ENCODE measurements at regions not wholly inside any gene's neighbourhood (a gene's known extent, or its start where the extent isn't known, plus 50 kb on each side); places are given as distances from the start of the nearest gene placed in this dataset.

- Histone ChIP-seq H3K4me2 (ENCODE audit: control insufficient read depth, insufficient read depth) (no peak overlapping the region), H3K27me3 (replicated peaks in 1 of 2; ENCODE audit: control insufficient read depth in 2 of 2, insufficient read depth in 2 of 2, low read length in 1 of 2) (no peaks in the 10 kb centered on the region), H3K36me3 (ENCODE audit: control insufficient read depth in 2 of 2, insufficient read depth in 2 of 2, low read length in 1 of 2) (no peaks in the 10 kb centered on the region), H3K79me2 (ENCODE audit: control insufficient read depth, insufficient read depth, low read length) (no peaks in the 10 kb centered on the region), H3K9ac (ENCODE audit: control insufficient read depth, insufficient read depth, low read length) (no peak overlapping the region), H4K20me1 (ENCODE audit: control insufficient read depth, insufficient read depth) (no peaks in the 10 kb centered on the region), H3K4me3 (no peak overlapping the region), H3K27ac (ENCODE audit: control insufficient read depth, insufficient read depth) (no peak overlapping the region), H3K4me1 (ENCODE audit: control insufficient read depth, insufficient read depth, low read length) (no peaks in the 10 kb centered on the region), H3K9me3 (replicated peaks; ENCODE audit: control insufficient read depth, insufficient read depth, low read length) (no peaks in the 10 kb centered on the region), H2AFZ (ENCODE audit: control insufficient read depth, low read depth, low read length) (no peak overlapping the region)
- intact Hi-C loops (cut with micrococcal nuclease; ENCODE audit: unreplicated experiment) (no loop called here), in situ Hi-C loops (cut with MboI) (no loop called here)
- ChIA-PET RAD21 (ENCODE audit: unreplicated experiment) (interaction anchor here (0.6 to 1.0 kb wide), 2 partner anchors 21 to 123 kb away, joined by 3 read pairs; no protein-coding TSS in a partner anchor), SMC1A (ENCODE audit: uncharacterized antibody, unreplicated experiment) (interaction anchor here (0.9 to 1.8 kb wide), 2 partner anchors 60 to 76 kb away, joined by 4 to 8 read pairs; no protein-coding TSS in a partner anchor), POLR2A (no interaction called here), CTCF (interaction anchor here (0.7 to 1.4 kb wide), 2 partner anchors 9 to 20 kb away, joined by 3 to 6 read pairs; no protein-coding TSS in a partner anchor)
- WGBS (ENCODE audit: insufficient coverage, insufficient replicate concordance, low lambda C conversion rate, missing lambda C conversion rate): 77% methylated on average over 6 of the region's 6 CpGs
- TF ChIP-seq BCL3 (IDR thresholded peaks at IDR 0.05; ENCODE audit: borderline replicate concordance, insufficient read depth, low read depth, low read length, poor library complexity, severe bottlenecking) (no peak), NFYB (IDR thresholded peaks at IDR 0.05; ENCODE audit: insufficient read depth, low read depth, low read length) (no peak), MEF2A (IDR thresholded peaks at IDR 0.05; ENCODE audit: insufficient read depth, low read depth, low read length) (no peak), KDM1A (IDR thresholded peaks at IDR 0.05; ENCODE audit: borderline replicate concordance) (no peak), NBN (IDR thresholded peaks at IDR 0.05) (no peak), ZZZ3 (IDR thresholded peaks at IDR 0.05; ENCODE audit: control insufficient read depth, insufficient read length, low read depth) (no peak), EZH2 (IDR thresholded peaks at IDR 0.05; ENCODE audit: borderline replicate concordance, control insufficient read depth, low read depth, low read length) (no peak), REST (IDR thresholded peaks at IDR 0.05; ENCODE audit: low read depth, low read length) (no peak)
- FAIRE-seq (no peak), ATAC-seq (no peak), DNase-seq (ENCODE audit: low read depth, low spot score) (no peak)
- BruUV-seq (replicated peaks): no TSS peak
These were observed 180.3 kb downstream of the C9orf152 start for GRCh38 chr9:110027671-110028081.
